ENCODE measurements at regions not wholly inside any gene's neighbourhood (a gene's known extent, or its start where the extent isn't known, plus 50 kb on each side); places are given as distances from the start of the nearest gene placed in this dataset.
"Not testable (repeated sequence)": the region's sequence is repeated elsewhere in the genome, so short reads cannot be mapped to it uniquely, and the experiment has no call there.

GRCh38 chr14:99012703-99013102 is 259.3 kb downstream of the BCL11B start:
- no peak for DNase-seq

GRCh38 chr14:99015833-99016232 is 256.2 kb downstream of the BCL11B start:
- DNase-seq = no peak

GRCh38 chr14:99023371-99023770 is 248.6 kb downstream of the BCL11B start:
- DNase-seq = no peak

GRCh38 chr14:99024926-99025325 is 247.1 kb downstream of the BCL11B start:
- no peak for DNase-seq

GRCh38 chr14:99025418-99025817 is 246.6 kb downstream of the BCL11B start:
- DNase-seq = no peak

- DNase-seq = no peak
Observed at GRCh38 chr14:99026471-99026870, 245.5 kb downstream of the BCL11B start.

GRCh38 chr14:99028041-99028440 is 244.0 kb downstream of the BCL11B start:
- no peak for DNase-seq

- DNase-seq = no peak
Observed at GRCh38 chr14:99028521-99028920, 243.5 kb downstream of the BCL11B start.

GRCh38 chr14:99029145-99029915 is 242.7 kb downstream of the BCL11B start:
- DNase-seq = no peak

GRCh38 chr14:99029916-99030305 is 242.1 kb downstream of the BCL11B start:
- no peak for DNase-seq

- DNase-seq = no peak
Observed at GRCh38 chr14:99030454-99030853, 241.5 kb downstream of the BCL11B start.

- no peak for DNase-seq
Observed at GRCh38 chr14:99032759-99033158, 239.2 kb downstream of the BCL11B start.

- no peak for DNase-seq
Observed at GRCh38 chr14:99033951-99034350, 238.0 kb downstream of the BCL11B start.

GRCh38 chr14:99034711-99035171 is 237.3 kb downstream of the BCL11B start:
- no peak for DNase-seq

- no peak for DNase-seq
Observed at GRCh38 chr14:99035268-99035667, 236.7 kb downstream of the BCL11B start.

GRCh38 chr14:99035712-99036610 is 236.0 kb downstream of the BCL11B start:
- DNase-seq = peak; percentile 70

- DNase-seq = no peak
Observed at GRCh38 chr14:99036611-99037293, 235.2 kb downstream of the BCL11B start.

- DNase-seq = not testable (repeated sequence)
Observed at GRCh38 chr14:99037326-99037725, 234.7 kb downstream of the BCL11B start.

GRCh38 chr14:99037777-99038430 is 234.1 kb downstream of the BCL11B start:
- DNase-seq = no peak

GRCh38 chr14:99038431-99038820 is 233.6 kb downstream of the BCL11B start:
- DNase-seq = no peak

GRCh38 chr14:99039331-99040041 is 232.5 kb downstream of the BCL11B start:
- no peak for DNase-seq

GRCh38 chr14:99040052-99040451 is 231.9 kb downstream of the BCL11B start:
- DNase-seq = no peak
